Fibroblast of mammary gland (primary cell): ENCODE measurements at regions not wholly inside any gene's neighbourhood (a gene's known extent, or its start where the extent isn't known, plus 50 kb on each side); places are given as distances from the start of the nearest gene placed in this dataset.
A peak's percentile ranks its signal among the peaks of the same experiment; 100 is the strongest.

Experiments used
- DNase-seq: peaks from one replicate; pipeline ENCODE4 v3.0.0-alpha.2; 2010; ENCODE audit warnings: low read depth
- H3K4me3 ChIP-seq: 2 replicates; pipeline ENCODE4 v1.5.1; 2011; ENCODE audit warnings: low read depth, mild to moderate bottlenecking, low read length, moderate library complexity; ENCODE audit not compliant: control insufficient read depth
- TF ChIP-seq, protein P1 (sequence below): conservative IDR thresholded peaks from 2 replicates; pipeline ENCODE4 v1.5.1; 2011; ENCODE audit warnings: low read depth, low read length, inconsistent platforms; ENCODE audit not compliant: control insufficient read depth, insufficient read depth

GRCh38 chr2:62369541-62370202 lies 136.3 kb downstream of the TMEM17 start:
- TF ChIP-seq, protein P1, sequence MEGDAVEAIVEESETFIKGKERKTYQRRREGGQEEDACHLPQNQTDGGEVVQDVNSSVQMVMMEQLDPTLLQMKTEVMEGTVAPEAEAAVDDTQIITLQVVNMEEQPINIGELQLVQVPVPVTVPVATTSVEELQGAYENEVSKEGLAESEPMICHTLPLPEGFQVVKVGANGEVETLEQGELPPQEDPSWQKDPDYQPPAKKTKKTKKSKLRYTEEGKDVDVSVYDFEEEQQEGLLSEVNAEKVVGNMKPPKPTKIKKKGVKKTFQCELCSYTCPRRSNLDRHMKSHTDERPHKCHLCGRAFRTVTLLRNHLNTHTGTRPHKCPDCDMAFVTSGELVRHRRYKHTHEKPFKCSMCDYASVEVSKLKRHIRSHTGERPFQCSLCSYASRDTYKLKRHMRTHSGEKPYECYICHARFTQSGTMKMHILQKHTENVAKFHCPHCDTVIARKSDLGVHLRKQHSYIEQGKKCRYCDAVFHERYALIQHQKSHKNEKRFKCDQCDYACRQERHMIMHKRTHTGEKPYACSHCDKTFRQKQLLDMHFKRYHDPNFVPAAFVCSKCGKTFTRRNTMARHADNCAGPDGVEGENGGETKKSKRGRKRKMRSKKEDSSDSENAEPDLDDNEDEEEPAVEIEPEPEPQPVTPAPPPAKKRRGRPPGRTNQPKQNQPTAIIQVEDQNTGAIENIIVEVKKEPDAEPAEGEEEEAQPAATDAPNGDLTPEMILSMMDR, result no peak
- no peak overlapping the region for H3K4me3 ChIP-seq
- no peak for DNase-seq

DNA sequence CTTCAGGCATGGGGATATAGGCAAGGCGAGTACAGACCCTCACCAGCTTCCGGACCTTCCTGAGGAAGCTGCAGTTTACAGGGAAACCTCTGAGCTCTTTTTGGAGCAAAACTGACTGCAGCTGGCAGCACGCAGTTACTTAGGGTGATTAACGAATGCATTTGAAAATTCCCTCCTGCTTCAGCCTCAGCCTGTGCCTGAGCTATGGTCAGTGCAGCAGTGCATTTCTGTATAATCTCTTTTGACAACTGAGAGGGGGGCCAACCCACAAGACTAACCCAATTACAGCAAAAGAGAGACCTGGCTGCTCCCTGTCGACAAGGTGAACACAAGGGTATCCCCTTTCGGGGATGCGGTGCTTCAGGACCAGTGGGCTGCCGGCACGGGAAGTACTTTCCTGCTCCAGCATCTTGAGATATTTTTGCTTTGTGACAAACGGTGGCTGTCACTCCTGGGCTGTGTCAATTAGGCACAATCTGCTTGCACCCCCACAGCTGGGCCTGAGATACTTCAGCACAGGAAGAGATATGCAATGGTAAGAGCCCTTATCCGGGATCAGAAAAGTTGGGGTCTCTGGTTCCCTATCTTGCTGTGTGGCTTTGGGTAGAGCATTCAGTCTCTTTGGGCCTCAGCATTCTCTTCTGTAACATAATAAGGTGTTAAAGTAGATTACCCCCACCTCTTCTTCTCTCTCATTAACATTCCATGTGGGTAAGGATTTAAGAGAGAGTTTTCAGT lies 141.0 kb downstream of the TMEM17 start:
- DNase-seq, result no peak
- H3K4me3 ChIP-seq, result no peak overlapping the region
- TF ChIP-seq, protein P1, result no peak

DNA sequence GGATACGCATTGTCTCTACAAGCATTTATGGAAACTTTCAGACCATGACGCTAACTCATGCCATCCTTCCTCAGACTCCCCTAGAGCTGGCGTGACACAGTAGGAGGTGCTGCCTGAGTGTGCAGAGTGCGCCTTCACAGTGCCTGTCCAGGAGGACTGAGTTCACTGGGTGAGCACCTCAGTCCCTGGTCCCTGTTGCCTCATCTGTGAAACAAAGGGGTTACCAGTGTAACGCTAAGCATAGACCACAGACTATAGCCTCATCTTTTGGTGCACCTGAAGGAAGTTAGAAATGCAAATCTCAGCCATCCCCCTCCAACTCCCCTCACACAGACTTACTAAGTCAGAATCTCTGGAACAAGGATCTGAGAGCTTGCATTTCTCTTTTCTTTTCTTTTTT lies 142.8 kb downstream of the TMEM17 start:
- no peak overlapping the region for H3K4me3 ChIP-seq
- no peak for DNase-seq
- TF ChIP-seq, protein P1, result no peak

GRCh38 chr2:62362561-62362960 lies 143.4 kb downstream of the TMEM17 start:
- TF ChIP-seq, protein P1, result no peak
- no peak overlapping the region for H3K4me3 ChIP-seq
- no peak for DNase-seq

DNA sequence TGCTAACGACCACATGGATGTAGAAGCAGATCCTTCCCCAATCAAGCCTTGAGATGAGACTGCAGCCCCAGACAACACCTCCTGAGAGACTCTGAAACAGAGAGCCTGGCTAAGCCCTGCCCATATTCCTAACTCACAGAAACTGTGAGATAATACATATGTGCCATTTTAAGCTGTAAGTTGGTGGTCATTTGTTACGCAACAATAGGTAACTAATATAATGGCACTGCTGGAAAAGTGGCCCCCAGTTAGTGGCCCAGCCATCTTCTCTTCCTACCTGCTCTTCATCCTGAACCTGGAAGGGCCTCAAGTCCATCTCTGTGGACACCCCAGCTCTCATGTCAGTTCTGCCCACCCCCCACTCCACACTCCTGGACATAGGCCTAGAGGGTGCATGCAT lies 144.0 kb downstream of the TMEM17 start:
- no peak overlapping the region for H3K4me3 ChIP-seq
- DNase-seq, result no peak
- TF ChIP-seq, protein P1, result no peak

- DNase-seq, result peak; percentile 40
- no peak overlapping the region for H3K4me3 ChIP-seq
- TF ChIP-seq, protein P1, result no peak
Measured at GRCh38 chr2:62354771-62355561, 151.0 kb downstream of the TMEM17 start.
